ENCODE measurements at regions not wholly inside any gene's neighbourhood (a gene's known extent, or its start where the extent isn't known, plus 50 kb on each side); places are given as distances from the start of the nearest gene placed in this dataset.

GRCh38 chr1:58934706-58935105 is 150.9 kb upstream of the JUN start:
- 79% methylated on average over 3 of the region's 3 CpGs for WGBS (ENCODE audit: insufficient coverage, low coverage, low lambda C conversion rate, missing lambda C conversion rate)
- TF ChIP-seq POLR2A (IDR thresholded peaks at IDR 0.05), result no peak
- TF ChIP-seq CTCF (IDR thresholded peaks at IDR 0.05), result no peak
- H3K4me1 ChIP-seq, result no peaks in the 10 kb centered on the region
- intact Hi-C loops (cut with DNase I), result no loop called here
- no peak for DNase-seq
- no peak overlapping the region for H3K27ac ChIP-seq
- H3K36me3 ChIP-seq, result no peaks in the 10 kb centered on the region
- no peaks in the 10 kb centered on the region for H3K27me3 ChIP-seq
- no peak for ATAC-seq
- H3K4me3 ChIP-seq, result no peak overlapping the region
- H3K9me3 ChIP-seq, result no peaks in the 10 kb centered on the region

GRCh38 chr1:58936973-58937372 is 153.1 kb upstream of the JUN start:
- intact Hi-C loops (cut with DNase I), result no loop called here
- H3K9me3 ChIP-seq, result no peaks in the 10 kb centered on the region
- H3K27me3 ChIP-seq, result no peaks in the 10 kb centered on the region
- H3K36me3 ChIP-seq, result no peaks in the 10 kb centered on the region
- WGBS (ENCODE audit: insufficient coverage, low coverage, low lambda C conversion rate, missing lambda C conversion rate), result 92% methylated on average over 2 of the region's 2 CpGs
- ATAC-seq (no peak), DNase-seq (no peak)
- no peak overlapping the region for H3K27ac ChIP-seq
- H3K4me3 ChIP-seq, result no peak overlapping the region
- TF ChIP-seq CTCF (IDR thresholded peaks at IDR 0.05) (no peak), POLR2A (IDR thresholded peaks at IDR 0.05) (no peak)
- peaks cover 0 to 3% (median 0%) of the 10 kb centered on the region in 4 donors for H3K4me1 ChIP-seq

GRCh38 chr1:58939146-58939545 is 155.3 kb upstream of the JUN start:
- DNase-seq, result no peak
- 40% methylated on average over 2 of the region's 2 CpGs for WGBS (ENCODE audit: insufficient coverage, low coverage, low lambda C conversion rate, missing lambda C conversion rate)
- H3K36me3 ChIP-seq, result no peaks in the 10 kb centered on the region
- TF ChIP-seq CTCF (IDR thresholded peaks at IDR 0.05), result no peak
- no peak for ATAC-seq
- no peaks in the 10 kb centered on the region for H3K27me3 ChIP-seq
- H3K27ac ChIP-seq, result no peak overlapping the region
- H3K9me3 ChIP-seq, result no peaks in the 10 kb centered on the region
- no peak overlapping the region for H3K4me3 ChIP-seq
- intact Hi-C loops (cut with DNase I), result no loop called here
- peaks cover 0 to 3% (median 0%) of the 10 kb centered on the region in 4 donors for H3K4me1 ChIP-seq

GRCh38 chr1:58939666-58940370 is 156.0 kb upstream of the JUN start:
- TF ChIP-seq POLR2A (IDR thresholded peaks at IDR 0.05) (no peak), CTCF (IDR thresholded peaks at IDR 0.05) (no peak)
- 73% methylated on average over 5 of the region's 6 CpGs for WGBS (ENCODE audit: insufficient coverage, low coverage, low lambda C conversion rate, missing lambda C conversion rate)
- ATAC-seq (no peak), DNase-seq (no peak)
- no peaks in the 10 kb centered on the region for H3K27me3 ChIP-seq
- no peaks in the 10 kb centered on the region for H3K36me3 ChIP-seq
- intact Hi-C loops (cut with DNase I), result no loop called here
- peaks cover 0 to 3% (median 0%) of the 10 kb centered on the region in 4 donors for H3K4me1 ChIP-seq
- H3K4me3 ChIP-seq, result no peak overlapping the region
- H3K9me3 ChIP-seq, result no peaks in the 10 kb centered on the region
- H3K27ac ChIP-seq, result no peak overlapping the region
